Coronary artery (tissue), 2 donors: ENCODE measurements at regions not wholly inside any gene's neighbourhood (a gene's known extent, or its start where the extent isn't known, plus 50 kb on each side); places are given as distances from the start of the nearest gene placed in this dataset.

ENCODE experiments used
- DNase-seq: peaks from one replicate; pipeline ENCODE4 v3.0.0-alpha.2; 2017; ENCODE audit warnings: low spot score
- H3K27ac ChIP-seq, 2 donors: fragments of 200-600 bp; sonication (generic); one replicate each; pipeline ENCODE4 v1.5.1; 2016 to 2019
- H3K4me3 ChIP-seq: fragments of 200-600 bp; sonication (generic); 2 replicates; pipeline ENCODE4 v1.5.1; 2016; ENCODE audit warnings: mild to moderate bottlenecking, moderate library complexity
- TF ChIP-seq, protein P1 (sequence below): fragments of 200-600 bp; sonication (generic); IDR thresholded peaks from one replicate; pipeline ENCODE4 v1.5.1; 2019; ENCODE audit warnings: antibody characterized with exemption

DNA sequence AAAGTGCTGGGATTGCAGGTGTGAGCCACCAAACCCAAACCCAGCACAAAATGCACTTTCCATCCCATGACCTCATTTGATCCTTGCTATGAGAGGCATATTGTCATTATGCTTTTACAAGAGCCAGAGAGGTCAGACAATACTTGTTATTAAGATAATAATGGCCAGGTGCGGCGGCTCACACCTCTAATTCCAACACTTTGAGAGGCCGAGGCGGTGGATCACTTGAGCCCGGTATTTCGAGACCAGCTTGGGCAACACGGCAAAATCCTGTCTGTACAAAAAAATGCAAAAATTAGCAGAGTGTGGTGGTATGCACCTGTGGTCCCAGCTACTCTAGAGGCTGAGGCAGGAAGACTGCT, 55.9 kb upstream of the IL17B start:
- no peak for DNase-seq
- TF ChIP-seq, protein P1, sequence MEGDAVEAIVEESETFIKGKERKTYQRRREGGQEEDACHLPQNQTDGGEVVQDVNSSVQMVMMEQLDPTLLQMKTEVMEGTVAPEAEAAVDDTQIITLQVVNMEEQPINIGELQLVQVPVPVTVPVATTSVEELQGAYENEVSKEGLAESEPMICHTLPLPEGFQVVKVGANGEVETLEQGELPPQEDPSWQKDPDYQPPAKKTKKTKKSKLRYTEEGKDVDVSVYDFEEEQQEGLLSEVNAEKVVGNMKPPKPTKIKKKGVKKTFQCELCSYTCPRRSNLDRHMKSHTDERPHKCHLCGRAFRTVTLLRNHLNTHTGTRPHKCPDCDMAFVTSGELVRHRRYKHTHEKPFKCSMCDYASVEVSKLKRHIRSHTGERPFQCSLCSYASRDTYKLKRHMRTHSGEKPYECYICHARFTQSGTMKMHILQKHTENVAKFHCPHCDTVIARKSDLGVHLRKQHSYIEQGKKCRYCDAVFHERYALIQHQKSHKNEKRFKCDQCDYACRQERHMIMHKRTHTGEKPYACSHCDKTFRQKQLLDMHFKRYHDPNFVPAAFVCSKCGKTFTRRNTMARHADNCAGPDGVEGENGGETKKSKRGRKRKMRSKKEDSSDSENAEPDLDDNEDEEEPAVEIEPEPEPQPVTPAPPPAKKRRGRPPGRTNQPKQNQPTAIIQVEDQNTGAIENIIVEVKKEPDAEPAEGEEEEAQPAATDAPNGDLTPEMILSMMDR: no peak
- Histone ChIP-seq H3K4me3 (no peak overlapping the region), H3K27ac (peak overlapping the region in 1 of 2 donors; percentile 75)

DNA sequence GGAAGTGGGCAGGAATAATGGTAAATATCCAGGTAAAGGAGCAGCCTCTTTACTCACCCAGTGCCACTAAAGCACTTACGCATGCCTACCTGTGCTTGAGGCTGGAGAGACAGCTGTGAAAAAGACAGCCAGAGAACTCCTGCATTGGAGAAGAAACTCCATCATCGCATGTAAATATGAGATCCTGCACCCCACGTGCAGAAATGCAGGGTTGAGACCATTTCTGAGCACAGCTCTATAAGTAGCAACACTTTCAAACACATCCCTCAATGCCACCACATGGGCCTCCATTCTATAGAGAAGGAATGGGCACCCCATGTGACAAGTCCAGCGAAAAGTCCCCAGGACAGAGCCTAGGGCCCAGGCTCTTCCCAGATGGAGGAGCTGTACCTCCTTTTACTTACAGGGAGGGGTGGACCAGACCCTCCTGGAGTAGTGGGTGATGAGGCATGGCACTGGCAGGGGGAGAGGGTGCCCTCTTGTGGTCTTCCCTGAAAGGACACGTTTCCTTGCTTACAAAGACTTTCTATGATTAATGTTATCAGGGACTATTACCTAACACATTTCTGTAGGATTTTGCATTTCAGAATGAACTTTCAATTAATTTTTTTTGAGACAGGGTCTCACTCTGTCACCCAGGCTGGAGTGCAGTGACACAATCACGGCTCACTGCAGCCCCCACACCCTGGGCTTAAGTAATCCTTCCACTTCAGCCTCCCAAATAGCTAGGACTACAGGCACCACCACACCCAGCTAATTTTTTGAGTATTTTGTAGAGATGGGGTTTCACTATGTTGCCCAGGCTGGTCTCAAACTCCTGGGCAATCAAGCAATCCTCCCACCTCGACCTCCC, 55.3 kb upstream of the IL17B start:
- Histone ChIP-seq H3K4me3 (no peak overlapping the region), H3K27ac (peak overlapping the region; percentile 37 to 75)
- no peak for DNase-seq
- TF ChIP-seq, protein P1: peak; percentile 66

DNA sequence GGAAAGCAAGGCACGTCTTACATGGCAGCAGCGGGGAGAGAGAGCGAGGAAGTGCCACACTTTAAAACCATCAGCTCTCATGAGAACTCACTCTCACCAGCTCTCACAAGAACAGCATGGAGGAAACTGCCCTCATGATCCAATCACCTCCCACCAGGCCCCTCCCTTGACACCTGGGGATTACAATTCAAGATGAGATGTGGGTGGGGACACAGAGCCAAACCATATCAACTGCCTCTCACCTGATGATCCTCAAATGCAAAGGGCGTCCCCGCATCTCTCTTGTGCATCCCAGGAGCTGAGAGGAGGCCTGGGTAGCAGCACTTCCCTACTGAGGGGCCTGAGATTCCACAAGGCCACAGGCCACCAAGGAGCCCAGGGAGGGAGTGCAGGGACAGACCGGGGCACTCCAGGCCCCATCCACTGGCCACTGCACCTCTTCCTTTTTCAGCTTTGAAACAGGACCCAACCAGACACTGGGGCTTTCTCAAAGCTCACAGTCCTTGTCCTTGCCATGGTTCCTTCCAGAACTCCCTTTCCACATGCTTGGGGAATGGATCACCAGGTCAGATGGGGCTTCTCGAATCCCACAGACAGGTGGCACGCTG, 54.5 kb upstream of the IL17B start:
- Histone ChIP-seq H3K4me3 (no peak overlapping the region), H3K27ac (peak overlapping the region; percentile 37 to 75)
- TF ChIP-seq, protein P1: no peak
- DNase-seq: no peak

DNA sequence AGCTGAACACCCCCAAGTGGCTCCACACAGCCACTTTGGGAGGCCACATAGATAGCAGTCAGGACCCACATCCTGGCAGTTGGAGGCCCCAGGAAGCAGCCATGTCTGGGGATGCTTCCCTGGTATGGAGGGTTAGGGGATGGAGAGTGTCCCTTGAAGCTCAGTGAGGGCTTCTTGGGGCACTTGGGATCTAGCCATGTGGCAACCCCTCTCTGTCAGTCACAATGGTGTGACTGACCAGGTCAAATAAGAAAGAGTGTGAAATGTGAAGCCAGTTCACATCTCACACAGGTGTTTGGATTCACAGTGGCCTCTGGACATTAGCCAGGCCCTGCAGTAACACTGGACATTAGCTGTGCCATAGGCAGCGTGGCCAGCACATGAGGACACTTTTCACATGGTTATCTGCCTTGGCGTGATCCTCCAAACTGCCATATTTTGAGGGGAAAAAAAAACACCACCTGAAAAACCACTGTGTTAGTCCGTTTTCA, 53.9 kb upstream of the IL17B start:
- Histone ChIP-seq H3K4me3 (no peak overlapping the region), H3K27ac (peak overlapping the region; percentile 38 to 75)
- no peak for DNase-seq
- TF ChIP-seq, protein P1: no peak

DNA sequence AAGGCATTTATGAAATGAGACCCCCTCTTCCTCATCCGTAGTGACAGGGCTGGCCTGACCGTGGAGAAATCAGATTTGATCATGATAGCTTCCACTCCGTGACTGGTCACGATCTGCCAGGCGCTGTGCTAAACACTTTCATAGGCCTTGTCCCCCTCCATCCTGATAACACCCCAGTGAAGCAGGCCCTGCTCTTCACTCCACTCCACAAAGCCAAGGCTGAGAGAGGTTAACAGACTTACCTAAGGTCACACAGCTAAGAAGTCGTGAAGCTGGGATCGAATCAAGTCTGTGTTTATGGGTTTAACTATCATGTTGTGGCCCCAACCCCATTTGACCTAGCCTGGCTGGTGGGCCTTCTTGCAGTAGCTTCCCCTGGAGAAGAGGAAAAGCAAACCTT, 53.3 kb upstream of the IL17B start:
- TF ChIP-seq, protein P1: no peak
- no peak for DNase-seq

DNA sequence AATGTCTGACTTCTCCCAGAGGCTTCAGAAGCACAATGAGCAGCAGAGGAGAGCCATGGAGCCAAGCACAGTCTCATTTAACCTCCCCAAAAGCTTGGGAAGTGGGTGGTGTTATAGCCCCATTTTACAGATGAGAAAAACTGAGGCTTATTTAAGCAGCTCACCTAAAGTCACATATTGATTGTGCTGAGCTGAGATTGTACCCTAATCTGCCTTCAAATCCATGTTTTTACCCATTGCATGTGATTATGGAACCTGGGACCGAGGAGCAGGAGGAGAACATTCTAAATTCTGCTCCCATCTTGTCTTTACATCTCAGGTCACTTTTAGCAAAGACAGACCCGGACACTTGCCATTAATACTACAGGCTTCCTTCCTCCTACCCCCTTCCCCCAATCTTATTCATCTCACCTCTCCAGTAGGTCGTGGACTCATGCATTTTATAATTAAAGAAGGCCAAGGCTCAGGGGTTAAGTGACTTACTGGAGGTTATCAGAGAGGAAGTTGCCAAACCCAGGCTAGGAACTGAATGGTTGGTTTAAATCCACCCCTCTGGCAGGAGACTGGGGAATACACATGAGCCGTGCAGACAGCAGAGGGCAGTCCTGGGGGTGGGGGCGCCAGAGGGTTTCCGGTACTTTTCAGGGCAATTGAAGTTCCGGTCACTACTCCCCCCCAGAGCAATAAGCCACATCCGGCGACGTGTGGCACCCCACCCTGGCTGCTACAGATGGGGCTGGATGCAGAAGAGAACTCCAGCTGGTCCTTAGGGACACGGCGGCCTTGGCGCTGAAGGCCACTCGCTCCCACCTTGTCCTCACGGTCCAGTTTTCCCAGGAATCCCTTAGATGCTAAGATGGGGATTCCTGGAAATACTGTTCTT, 51.0 kb upstream of the IL17B start:
- DNase-seq: peak; percentile 81
- TF ChIP-seq, protein P1: no peak
- Histone ChIP-seq H3K27ac (peak overlapping the region; percentile 51 to 83), H3K4me3 (no peak overlapping the region)

More for the DNA sequence above, 53.3 kb upstream of the IL17B start:
- peak overlapping the region; percentile 14 to 75 for H3K27ac ChIP-seq
- no peak overlapping the region for H3K4me3 ChIP-seq
